ENCODE measurements at regions not wholly inside any gene's neighbourhood (a gene's known extent, or its start where the extent isn't known, plus 50 kb on each side); places are given as distances from the start of the nearest gene placed in this dataset.

DNA sequence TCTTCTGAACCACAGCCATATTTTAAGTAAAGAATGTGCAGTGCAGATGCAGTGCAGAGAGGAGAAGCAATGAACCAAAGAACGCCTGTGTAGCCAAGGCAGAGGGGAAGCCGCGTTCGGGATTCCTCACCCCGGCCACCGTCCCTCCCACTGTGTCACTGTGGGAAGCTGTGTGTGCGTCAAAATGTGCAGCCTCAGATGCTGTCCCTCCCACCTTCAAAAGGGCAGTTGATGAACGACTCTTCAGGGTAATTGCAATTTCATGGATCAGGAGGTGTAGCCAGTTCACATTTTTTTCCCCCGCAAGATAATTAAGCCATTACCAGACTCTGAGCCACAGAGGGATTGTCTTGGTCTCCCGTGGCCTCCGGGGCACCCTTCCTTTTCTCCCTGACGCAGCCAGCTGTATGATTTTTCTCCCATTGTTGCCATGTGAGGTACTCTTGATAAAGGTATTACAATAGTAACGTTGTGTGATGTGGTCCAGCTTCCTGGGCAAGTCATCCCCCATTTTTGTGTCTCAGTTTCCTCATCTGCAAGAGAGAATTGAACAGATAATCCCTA is 190.0 kb downstream of the FOXL1 start:
- Histone ChIP-seq H3K27ac (ENCODE audit: low read depth in 2 of 2, low read length in 2 of 2) (no peak overlapping the region), H3K36me3 (ENCODE audit: control insufficient read depth in 2 of 3, insufficient read depth in 3 of 3, low read length in 3 of 3) (no peaks in the 10 kb centered on the region), H3K27me3 (ENCODE audit: control insufficient read depth, insufficient read depth, low read length) (no peaks in the 10 kb centered on the region), H3K4me1 (ENCODE audit: control insufficient read depth in 2 of 3, insufficient read depth in 2 of 3, low read depth in 1 of 3, low read length in 3 of 3) (peaks cover 0 to 6% (median 0%) of the 10 kb centered on the region in 3 donors), H3K9ac (ENCODE audit: low read length in 3 of 3) (no peak overlapping the region), H3K4me3 (ENCODE audit: low read length in 3 of 3) (no peak overlapping the region), H3K9me3 (ENCODE audit: control insufficient read depth in 2 of 3, insufficient read depth in 1 of 3, low read length in 3 of 3) (no peaks in the 10 kb centered on the region)
- intact Hi-C loops (cut with DNase I) = no loop called here
- TF ChIP-seq, protein P1, sequence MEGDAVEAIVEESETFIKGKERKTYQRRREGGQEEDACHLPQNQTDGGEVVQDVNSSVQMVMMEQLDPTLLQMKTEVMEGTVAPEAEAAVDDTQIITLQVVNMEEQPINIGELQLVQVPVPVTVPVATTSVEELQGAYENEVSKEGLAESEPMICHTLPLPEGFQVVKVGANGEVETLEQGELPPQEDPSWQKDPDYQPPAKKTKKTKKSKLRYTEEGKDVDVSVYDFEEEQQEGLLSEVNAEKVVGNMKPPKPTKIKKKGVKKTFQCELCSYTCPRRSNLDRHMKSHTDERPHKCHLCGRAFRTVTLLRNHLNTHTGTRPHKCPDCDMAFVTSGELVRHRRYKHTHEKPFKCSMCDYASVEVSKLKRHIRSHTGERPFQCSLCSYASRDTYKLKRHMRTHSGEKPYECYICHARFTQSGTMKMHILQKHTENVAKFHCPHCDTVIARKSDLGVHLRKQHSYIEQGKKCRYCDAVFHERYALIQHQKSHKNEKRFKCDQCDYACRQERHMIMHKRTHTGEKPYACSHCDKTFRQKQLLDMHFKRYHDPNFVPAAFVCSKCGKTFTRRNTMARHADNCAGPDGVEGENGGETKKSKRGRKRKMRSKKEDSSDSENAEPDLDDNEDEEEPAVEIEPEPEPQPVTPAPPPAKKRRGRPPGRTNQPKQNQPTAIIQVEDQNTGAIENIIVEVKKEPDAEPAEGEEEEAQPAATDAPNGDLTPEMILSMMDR (IDR thresholded peaks at IDR 0.05; ENCODE audit: borderline replicate concordance, extremely low read depth, insufficient read depth) = no peak
- DNase-seq (peak in 4 of 5 donors; percentile 66 to 83 (median 70)), FAIRE-seq (no peak)

GRCh38 chr16:86768999-86769398 is 190.7 kb downstream of the FOXL1 start:
- no peak overlapping the region for H3K9ac ChIP-seq (ENCODE audit: low read length in 3 of 3)
- DNase-seq (peak in 1 of 5 donors; percentile 37), FAIRE-seq (no peak)
- H3K4me1 ChIP-seq (ENCODE audit: control insufficient read depth in 2 of 3, insufficient read depth in 2 of 3, low read depth in 1 of 3, low read length in 3 of 3) = peaks cover 0 to 6% (median 0%) of the 10 kb centered on the region in 3 donors
- no peaks in the 10 kb centered on the region for H3K27me3 ChIP-seq (ENCODE audit: control insufficient read depth, insufficient read depth, low read length)
- TF ChIP-seq, protein P1 (IDR thresholded peaks at IDR 0.05; ENCODE audit: borderline replicate concordance, extremely low read depth, insufficient read depth) = no peak
- no peak overlapping the region for H3K27ac ChIP-seq (ENCODE audit: low read depth in 2 of 2, low read length in 2 of 2)
- no peaks in the 10 kb centered on the region for H3K36me3 ChIP-seq (ENCODE audit: control insufficient read depth in 2 of 3, insufficient read depth in 3 of 3, low read length in 3 of 3)
- no peaks in the 10 kb centered on the region for H3K9me3 ChIP-seq (ENCODE audit: control insufficient read depth in 2 of 3, insufficient read depth in 1 of 3, low read length in 3 of 3)
- H3K4me3 ChIP-seq (ENCODE audit: low read length in 3 of 3) = no peak overlapping the region
- intact Hi-C loops (cut with DNase I) = no loop called here

- intact Hi-C loops (cut with DNase I) = no loop called here
- Histone ChIP-seq H3K27me3 (ENCODE audit: control insufficient read depth, insufficient read depth, low read length) (no peaks in the 10 kb centered on the region), H3K4me1 (ENCODE audit: control insufficient read depth in 2 of 3, insufficient read depth in 2 of 3, low read depth in 1 of 3, low read length in 3 of 3) (peaks cover 0 to 6% (median 0%) of the 10 kb centered on the region in 3 donors), H3K9ac (ENCODE audit: low read length in 3 of 3) (no peak overlapping the region), H3K4me3 (ENCODE audit: low read length in 3 of 3) (no peak overlapping the region), H3K36me3 (ENCODE audit: control insufficient read depth in 2 of 3, insufficient read depth in 3 of 3, low read length in 3 of 3) (no peaks in the 10 kb centered on the region), H3K9me3 (ENCODE audit: control insufficient read depth in 2 of 3, insufficient read depth in 1 of 3, low read length in 3 of 3) (no peaks in the 10 kb centered on the region), H3K27ac (ENCODE audit: low read depth in 2 of 2, low read length in 2 of 2) (peak overlapping the region in 1 of 2 donors; percentile 32)
- FAIRE-seq (no peak), DNase-seq (peak in 1 of 5 donors; percentile 31)
- TF ChIP-seq, protein P1 (IDR thresholded peaks at IDR 0.05; ENCODE audit: borderline replicate concordance, extremely low read depth, insufficient read depth) = no peak
Observed at GRCh38 chr16:86771506-86772460, 193.4 kb downstream of the FOXL1 start.

Measured in kidney (tissue), 13 donors.